ENCODE measurements at regions not wholly inside any gene's neighbourhood (a gene's known extent, or its start where the extent isn't known, plus 50 kb on each side); places are given as distances from the start of the nearest gene placed in this dataset.

- no peak overlapping the region for H3K4me3 Mint-ChIP-seq (ENCODE audit: unreplicated experiment)
- peaks cover 12% of the 10 kb centered on the region for H3K4me1 Mint-ChIP-seq (ENCODE audit: low read depth, unreplicated experiment)
- no peak overlapping the region for H3K27ac Mint-ChIP-seq (ENCODE audit: unreplicated experiment)
- DNase-seq, result no peak
- H3K9me3 Mint-ChIP-seq (ENCODE audit: unreplicated experiment), result no peaks in the 10 kb centered on the region
- no peaks in the 10 kb centered on the region for H3K36me3 Mint-ChIP-seq (ENCODE audit: unreplicated experiment)
- H3K27me3 Mint-ChIP-seq (ENCODE audit: unreplicated experiment), result no peaks in the 10 kb centered on the region
- no peak for TF ChIP-seq CTCF (IDR thresholded peaks at IDR 0.05; ENCODE audit: partially characterized antibody, unreplicated experiment)
Observed at GRCh38 chr12:114240288-114240687, 165.7 kb downstream of the TBX5 start.

GRCh38 chr12:114238808-114239207 is 167.1 kb downstream of the TBX5 start:
- Mint-ChIP-seq H3K27ac (ENCODE audit: unreplicated experiment) (no peak overlapping the region), H3K4me1 (ENCODE audit: low read depth, unreplicated experiment) (peaks cover 12% of the 10 kb centered on the region), H3K9me3 (ENCODE audit: unreplicated experiment) (no peaks in the 10 kb centered on the region), H3K4me3 (ENCODE audit: unreplicated experiment) (no peak overlapping the region), H3K36me3 (ENCODE audit: unreplicated experiment) (no peaks in the 10 kb centered on the region), H3K27me3 (ENCODE audit: unreplicated experiment) (no peaks in the 10 kb centered on the region)
- no peak for TF ChIP-seq CTCF (IDR thresholded peaks at IDR 0.05; ENCODE audit: partially characterized antibody, unreplicated experiment)
- DNase-seq, result no peak

- Mint-ChIP-seq H3K4me1 (ENCODE audit: low read depth, unreplicated experiment) (peaks cover 12% of the 10 kb centered on the region), H3K9me3 (ENCODE audit: unreplicated experiment) (no peaks in the 10 kb centered on the region), H3K27ac (ENCODE audit: unreplicated experiment) (no peak overlapping the region), H3K36me3 (ENCODE audit: unreplicated experiment) (no peaks in the 10 kb centered on the region), H3K4me3 (ENCODE audit: unreplicated experiment) (no peak overlapping the region), H3K27me3 (ENCODE audit: unreplicated experiment) (no peaks in the 10 kb centered on the region)
- no peak for TF ChIP-seq CTCF (IDR thresholded peaks at IDR 0.05; ENCODE audit: partially characterized antibody, unreplicated experiment)
- no peak for DNase-seq
Observed at GRCh38 chr12:114237230-114237629, 168.7 kb downstream of the TBX5 start.

GRCh38 chr12:114232187-114232586 is 173.8 kb downstream of the TBX5 start:
- no peak for DNase-seq
- TF ChIP-seq CTCF (IDR thresholded peaks at IDR 0.05; ENCODE audit: partially characterized antibody, unreplicated experiment), result no peak
- H3K9me3 Mint-ChIP-seq (ENCODE audit: unreplicated experiment), result no peaks in the 10 kb centered on the region
- no peak overlapping the region for H3K4me3 Mint-ChIP-seq (ENCODE audit: unreplicated experiment)
- H3K36me3 Mint-ChIP-seq (ENCODE audit: unreplicated experiment), result no peaks in the 10 kb centered on the region
- no peak overlapping the region for H3K27ac Mint-ChIP-seq (ENCODE audit: unreplicated experiment)
- no peaks in the 10 kb centered on the region for H3K4me1 Mint-ChIP-seq (ENCODE audit: low read depth, unreplicated experiment)
- H3K27me3 Mint-ChIP-seq (ENCODE audit: unreplicated experiment), result peaks cover 2% of the 10 kb centered on the region

GRCh38 chr12:114229150-114229549 is 176.8 kb downstream of the TBX5 start:
- no peak for DNase-seq
- H3K36me3 Mint-ChIP-seq (ENCODE audit: unreplicated experiment), result no peaks in the 10 kb centered on the region
- H3K27me3 Mint-ChIP-seq (ENCODE audit: unreplicated experiment), result peaks cover 8% of the 10 kb centered on the region
- H3K4me3 Mint-ChIP-seq (ENCODE audit: unreplicated experiment), result no peak overlapping the region
- H3K9me3 Mint-ChIP-seq (ENCODE audit: unreplicated experiment), result peaks cover 2% of the 10 kb centered on the region
- no peak overlapping the region for H3K27ac Mint-ChIP-seq (ENCODE audit: unreplicated experiment)
- TF ChIP-seq CTCF (IDR thresholded peaks at IDR 0.05; ENCODE audit: partially characterized antibody, unreplicated experiment), result no peak
- H3K4me1 Mint-ChIP-seq (ENCODE audit: low read depth, unreplicated experiment), result peaks cover 5% of the 10 kb centered on the region
